Liver (tissue), 8 donors: ENCODE measurements at regions not wholly inside any gene's neighbourhood (a gene's known extent, or its start where the extent isn't known, plus 50 kb on each side); places are given as distances from the start of the nearest gene placed in this dataset.

Experiments used
- DNase-seq: peaks from one replicate; pipeline ENCODE4 v3.0.0-alpha.2; 2017; ENCODE audit warnings: low spot score
- H3K27ac ChIP-seq, 2 donors: one replicate each; pipeline ENCODE4 v1.7.0; 2013; ENCODE audit warnings: inconsistent platforms in 2 of 2, low read length in 2 of 2, control low read depth in 1 of 2, low read depth in 1 of 2, mild to moderate bottlenecking in 1 of 2
- H3K27me3 ChIP-seq, 4 donors: one replicate each; pipeline versions ENCODE4 v1.6.1 to v1.7.0; 2013; ENCODE audit warnings: low read length in 3 of 4, inconsistent platforms in 1 of 4, mild to moderate bottlenecking in 1 of 4, moderate library complexity in 1 of 4; ENCODE audit not compliant: control insufficient read depth in 4 of 4, insufficient read depth in 4 of 4
- H3K36me3 ChIP-seq, 4 donors: one replicate each; pipeline versions ENCODE4 v1.6.1 to v1.7.0; 2013; ENCODE audit warnings: low read length in 3 of 4, mild to moderate bottlenecking in 3 of 4, low read depth in 1 of 4, moderate library complexity in 1 of 4; ENCODE audit not compliant: control insufficient read depth in 4 of 4, insufficient read depth in 3 of 4
- H3K4me1 ChIP-seq, 4 donors: one replicate each; pipeline versions ENCODE4 v1.6.1 to v1.7.0; 2013; ENCODE audit warnings: low read length in 3 of 4, mild to moderate bottlenecking in 3 of 4, moderate library complexity in 1 of 4; ENCODE audit not compliant: control insufficient read depth in 4 of 4, insufficient read depth in 4 of 4
- H3K4me3 ChIP-seq, 3 donors: one replicate each; pipeline versions ENCODE4 v1.6.1 to v1.7.0; 2013; ENCODE audit warnings: low read length in 3 of 3, control low read depth in 1 of 3, low read depth in 1 of 3, mild to moderate bottlenecking in 1 of 3
- H3K9ac ChIP-seq, 2 donors: one replicate each; pipeline ENCODE4 v1.7.0; 2013; ENCODE audit warnings: low read length in 2 of 2, mild to moderate bottlenecking in 2 of 2, moderate library complexity in 2 of 2, control low read depth in 1 of 2, low read depth in 1 of 2
- H3K9me3 ChIP-seq, 4 donors: one replicate each; pipeline versions ENCODE4 v1.6.1 to v1.7.0; 2013; ENCODE audit warnings: low read length in 3 of 4; ENCODE audit not compliant: control insufficient read depth in 4 of 4
- CTCF ChIP-seq: fragments of 150-350 bp; IDR thresholded peaks from 2 replicates; pipeline ENCODE4 v1.5.1; 2017; ENCODE audit warnings: improper control_type of control experiment, low read depth, low read length; ENCODE audit not compliant: missing input control
- EGR1 ChIP-seq, 2 donors: IDR thresholded peaks; 2 replicates each; pipeline ENCODE4 v1.6.1; 2016 to 2018; ENCODE audit warnings: antibody characterized with exemption in 2 of 2, low read depth in 2 of 2
- FOXA1 ChIP-seq: IDR thresholded peaks from 2 replicates; pipeline ENCODE4 v1.6.1; 2016; ENCODE audit warnings: antibody characterized with exemption
- FOXA2 ChIP-seq: IDR thresholded peaks from 2 replicates; pipeline ENCODE4 v1.6.1; 2016; ENCODE audit warnings: antibody characterized with exemption
- GABPA ChIP-seq, 2 donors: IDR thresholded peaks in 1 of 2; conservative IDR thresholded peaks in 1 of 2; 2 replicates each; pipeline ENCODE4 v1.6.1; 2016; ENCODE audit warnings: antibody characterized with exemption in 2 of 2, mild to moderate bottlenecking in 1 of 2, moderate library complexity in 1 of 2
- JUND ChIP-seq, 2 donors: IDR thresholded peaks; 2 replicates each; pipeline ENCODE4 v1.6.1; 2016; ENCODE audit warnings: antibody characterized with exemption in 2 of 2
- MAX ChIP-seq: IDR thresholded peaks from 2 replicates; pipeline ENCODE4 v1.6.1; 2016; ENCODE audit warnings: antibody characterized with exemption
- NR2F2 ChIP-seq: IDR thresholded peaks from 2 replicates; pipeline ENCODE4 v1.6.1; 2016; ENCODE audit warnings: antibody characterized with exemption
- REST ChIP-seq: IDR thresholded peaks from 2 replicates; pipeline ENCODE4 v1.6.1; 2016; ENCODE audit warnings: antibody characterized with exemption, mild to moderate bottlenecking
- RXRA ChIP-seq, 2 donors: IDR thresholded peaks; 2 replicates each; pipeline ENCODE4 v1.6.1; 2017 to 2018; ENCODE audit warnings: antibody characterized with exemption in 2 of 2, mild to moderate bottlenecking in 1 of 2
- SP1 ChIP-seq: IDR thresholded peaks from 2 replicates; pipeline ENCODE4 v1.6.1; 2018; ENCODE audit warnings: antibody characterized with exemption, mild to moderate bottlenecking
- TAF1 ChIP-seq: conservative IDR thresholded peaks from 2 replicates; pipeline ENCODE4 v1.6.1; 2016; ENCODE audit warnings: antibody characterized with exemption, mild to moderate bottlenecking
- YY1 ChIP-seq: IDR thresholded peaks from 2 replicates; pipeline ENCODE4 v1.6.1; 2016; ENCODE audit warnings: antibody characterized with exemption, mild to moderate bottlenecking
- ZBTB33 ChIP-seq: IDR thresholded peaks from 2 replicates; pipeline ENCODE4 v1.6.1; 2016; ENCODE audit warnings: antibody characterized with exemption
- WGBS: extraction: QIAGEN DNeasy Blood & Tissue Kit; methylation state at CpG from one replicate; pipeline ENCODE4 v1.1.7; 2013; 5-methylcytosine and 5-hydroxymethylcytosine counted together
- donor health status: healthy.
- donor health status: healthy.
- donor health status: healthy.
- donor health status: healthy.
- donor health status: healthy.

- no peak for TF ChIP-seq REST
- TF ChIP-seq FOXA1, result no peak
- no peak for TF ChIP-seq EGR1 (IDR thresholded peaks at IDR 0.05; ENCODE audit: low read depth in 2 of 2)
- no peak for TF ChIP-seq TAF1
These were observed 76.1 kb upstream of the UQCRFS1 start (continued) for GRCh38 chr19:29289020-29289419.

GRCh38 chr19:29290853-29291252 lies 77.9 kb upstream of the UQCRFS1 start:
- no peaks in the 10 kb centered on the region for H3K36me3 ChIP-seq
- no peak overlapping the region for H3K9ac ChIP-seq
- no peaks in the 10 kb centered on the region for H3K4me1 ChIP-seq
- peaks cover 0 to 2% (median 0%) of the 10 kb centered on the region in 4 donors for H3K27me3 ChIP-seq
- no peak overlapping the region for H3K27ac ChIP-seq
- no peak overlapping the region for H3K4me3 ChIP-seq
- no peaks in the 10 kb centered on the region for H3K9me3 ChIP-seq
- 47% methylated on average over 5 of the region's 5 CpGs for WGBS
- DNase-seq, result no peak
- no peak for TF ChIP-seq SP1
- no peak for TF ChIP-seq NR2F2
- TF ChIP-seq FOXA2, result no peak
- TF ChIP-seq JUND (IDR thresholded peaks at IDR 0.05), result no peak
- TF ChIP-seq FOXA1, result no peak

- Histone ChIP-seq H3K27me3 (peaks cover 0 to 2% (median 0%) of the 10 kb centered on the region in 4 donors), H3K4me3 (no peak overlapping the region), H3K36me3 (no peaks in the 10 kb centered on the region), H3K4me1 (no peaks in the 10 kb centered on the region), H3K27ac (no peak overlapping the region), H3K9me3 (no peaks in the 10 kb centered on the region), H3K9ac (no peak overlapping the region)
- DNase-seq, result no peak
- TF ChIP-seq YY1, result no peak
- no peak for TF ChIP-seq CTCF
- no peak for TF ChIP-seq FOXA2
- no peak for TF ChIP-seq RXRA (IDR thresholded peaks at IDR 0.05)
- TF ChIP-seq FOXA1, result no peak
- no peak for TF ChIP-seq GABPA (IDR thresholded peaks at IDR 0.05 in 1 of 2, conservative IDR thresholded peaks at IDR 0.05 in 1 of 2)
- TF ChIP-seq REST, result no peak
- TF ChIP-seq ZBTB33, result no peak
- TF ChIP-seq SP1, result no peak
- TF ChIP-seq MAX, result no peak
- 86% methylated on average over 5 of the region's 5 CpGs for WGBS
These were observed 79.2 kb upstream of the UQCRFS1 start for GRCh38 chr19:29292153-29292552.
